ENCODE measurements at regions not wholly inside any gene's neighbourhood (a gene's known extent, or its start where the extent isn't known, plus 50 kb on each side); places are given as distances from the start of the nearest gene placed in this dataset.

DNA sequence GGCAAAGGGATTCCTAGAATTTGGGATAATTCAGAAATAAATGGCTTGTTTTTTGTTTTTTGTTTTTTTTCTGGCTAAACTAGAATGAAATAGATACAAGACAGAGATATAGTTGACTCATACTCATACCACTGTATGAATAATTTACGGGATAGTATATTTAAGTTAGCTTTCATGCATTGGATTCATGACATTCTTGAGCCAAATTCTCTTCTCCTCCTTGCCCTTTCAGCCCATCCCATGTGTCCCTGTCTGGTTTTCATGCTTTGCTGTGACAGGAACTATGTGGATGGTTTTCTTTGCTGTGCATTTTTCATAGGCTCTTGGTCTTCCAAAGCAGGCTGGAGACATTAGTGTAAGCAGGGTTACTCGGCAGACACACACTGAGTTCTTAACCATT lies 66.6 kb upstream of the UMPS start (continued):
- TF ChIP-seq IKZF4 (CRISPR knock-in tag; IDR thresholded peaks at IDR 0.05; ENCODE audit: borderline replicate concordance, low read depth, not compliant biosample characterization), result no peak
- no peak for TF ChIP-seq ZNF20 (CRISPR knock-in tag; IDR thresholded peaks at IDR 0.05)
- TF ChIP-seq, protein P1, sequence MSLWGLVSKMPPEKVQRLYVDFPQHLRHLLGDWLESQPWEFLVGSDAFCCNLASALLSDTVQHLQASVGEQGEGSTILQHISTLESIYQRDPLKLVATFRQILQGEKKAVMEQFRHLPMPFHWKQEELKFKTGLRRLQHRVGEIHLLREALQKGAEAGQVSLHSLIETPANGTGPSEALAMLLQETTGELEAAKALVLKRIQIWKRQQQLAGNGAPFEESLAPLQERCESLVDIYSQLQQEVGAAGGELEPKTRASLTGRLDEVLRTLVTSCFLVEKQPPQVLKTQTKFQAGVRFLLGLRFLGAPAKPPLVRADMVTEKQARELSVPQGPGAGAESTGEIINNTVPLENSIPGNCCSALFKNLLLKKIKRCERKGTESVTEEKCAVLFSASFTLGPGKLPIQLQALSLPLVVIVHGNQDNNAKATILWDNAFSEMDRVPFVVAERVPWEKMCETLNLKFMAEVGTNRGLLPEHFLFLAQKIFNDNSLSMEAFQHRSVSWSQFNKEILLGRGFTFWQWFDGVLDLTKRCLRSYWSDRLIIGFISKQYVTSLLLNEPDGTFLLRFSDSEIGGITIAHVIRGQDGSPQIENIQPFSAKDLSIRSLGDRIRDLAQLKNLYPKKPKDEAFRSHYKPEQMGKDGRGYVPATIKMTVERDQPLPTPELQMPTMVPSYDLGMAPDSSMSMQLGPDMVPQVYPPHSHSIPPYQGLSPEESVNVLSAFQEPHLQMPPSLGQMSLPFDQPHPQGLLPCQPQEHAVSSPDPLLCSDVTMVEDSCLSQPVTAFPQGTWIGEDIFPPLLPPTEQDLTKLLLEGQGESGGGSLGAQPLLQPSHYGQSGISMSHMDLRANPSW (CRISPR knock-in tag; IDR thresholded peaks at IDR 0.05; ENCODE audit: borderline replicate concordance), result no peak
- TF ChIP-seq, protein P2, sequence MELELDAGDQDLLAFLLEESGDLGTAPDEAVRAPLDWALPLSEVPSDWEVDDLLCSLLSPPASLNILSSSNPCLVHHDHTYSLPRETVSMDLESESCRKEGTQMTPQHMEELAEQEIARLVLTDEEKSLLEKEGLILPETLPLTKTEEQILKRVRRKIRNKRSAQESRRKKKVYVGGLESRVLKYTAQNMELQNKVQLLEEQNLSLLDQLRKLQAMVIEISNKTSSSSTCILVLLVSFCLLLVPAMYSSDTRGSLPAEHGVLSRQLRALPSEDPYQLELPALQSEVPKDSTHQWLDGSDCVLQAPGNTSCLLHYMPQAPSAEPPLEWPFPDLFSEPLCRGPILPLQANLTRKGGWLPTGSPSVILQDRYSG (CRISPR knock-in tag; IDR thresholded peaks at IDR 0.05), result no peak
- TF ChIP-seq ZNF460 (CRISPR knock-in tag; IDR thresholded peaks at IDR 0.05; ENCODE audit: borderline replicate concordance), result no peak

DNA sequence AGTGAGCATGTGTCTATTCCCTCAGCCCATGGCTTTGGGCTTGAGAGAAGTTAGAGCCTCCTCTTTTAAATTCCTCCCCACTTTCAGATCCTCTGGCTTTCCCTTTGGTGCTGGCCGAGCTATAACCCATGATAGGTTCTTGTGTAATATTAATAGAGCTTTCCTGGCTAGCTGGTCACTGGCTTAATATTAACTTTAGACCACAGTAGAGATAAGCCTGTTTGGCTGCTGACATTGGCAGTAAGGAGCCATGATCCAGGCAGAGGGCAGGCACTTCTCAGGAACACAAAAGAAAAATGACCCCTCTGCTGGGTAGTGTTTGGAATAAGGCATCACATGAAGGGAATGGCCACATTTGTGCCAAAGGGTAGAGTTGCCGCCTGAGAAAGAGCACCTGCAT lies 65.4 kb upstream of the UMPS start:
- H3K4me1 ChIP-seq (ENCODE audit: insufficient read depth, low read length), result peaks cover 18% of the 10 kb centered on the region
- intact Hi-C loops (cut with micrococcal nuclease; ENCODE audit: unreplicated experiment), result no loop called here
- in situ Hi-C loops (cut with HindIII; ENCODE audit: extremely low pct_ligation_motif_present, low pct_unique_long_range_greater_than_20kb), result no loop called here
- TF ChIP-seq JUND (CRISPR knock-in tag; IDR thresholded peaks at IDR 0.05) (no peak), RXRB (CRISPR knock-in tag; IDR thresholded peaks at IDR 0.05; ENCODE audit: borderline replicate concordance) (no peak), PHF20 (CRISPR knock-in tag; IDR thresholded peaks at IDR 0.05) (no peak), CBX1 (IDR thresholded peaks at IDR 0.05; ENCODE audit: low read depth) (no peak), ADNP (CRISPR knock-in tag; IDR thresholded peaks at IDR 0.05) (no peak), ZNF768 (CRISPR knock-in tag; IDR thresholded peaks at IDR 0.05) (no peak), ZNF326 (CRISPR knock-in tag; IDR thresholded peaks at IDR 0.05; ENCODE audit: borderline replicate concordance) (no peak), ZNF501 (CRISPR knock-in tag; IDR thresholded peaks at IDR 0.05) (no peak), EHMT2 (IDR thresholded peaks at IDR 0.05; ENCODE audit: borderline replicate concordance, low read depth, low read length) (no peak), KLF9 (CRISPR knock-in tag; IDR thresholded peaks at IDR 0.05; ENCODE audit: low read depth) (no peak), ZNF790 (CRISPR knock-in tag; IDR thresholded peaks at IDR 0.05; ENCODE audit: borderline replicate concordance) (no peak), NR2F6 (IDR thresholded peaks at IDR 0.05) (no peak), NR2F6 (CRISPR knock-in tag; IDR thresholded peaks at IDR 0.05) (no peak), REPIN1 (CRISPR knock-in tag; IDR thresholded peaks at IDR 0.05; ENCODE audit: borderline replicate concordance, low read depth) (no peak)
- TF ChIP-seq, protein P3, sequence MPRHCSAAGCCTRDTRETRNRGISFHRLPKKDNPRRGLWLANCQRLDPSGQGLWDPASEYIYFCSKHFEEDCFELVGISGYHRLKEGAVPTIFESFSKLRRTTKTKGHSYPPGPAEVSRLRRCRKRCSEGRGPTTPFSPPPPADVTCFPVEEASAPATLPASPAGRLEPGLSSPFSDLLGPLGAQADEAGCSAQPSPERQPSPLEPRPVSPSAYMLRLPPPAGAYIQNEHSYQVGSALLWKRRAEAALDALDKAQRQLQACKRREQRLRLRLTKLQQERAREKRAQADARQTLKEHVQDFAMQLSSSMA (CRISPR knock-in tag; IDR thresholded peaks at IDR 0.05), result no peak
- TF ChIP-seq, protein P4, sequence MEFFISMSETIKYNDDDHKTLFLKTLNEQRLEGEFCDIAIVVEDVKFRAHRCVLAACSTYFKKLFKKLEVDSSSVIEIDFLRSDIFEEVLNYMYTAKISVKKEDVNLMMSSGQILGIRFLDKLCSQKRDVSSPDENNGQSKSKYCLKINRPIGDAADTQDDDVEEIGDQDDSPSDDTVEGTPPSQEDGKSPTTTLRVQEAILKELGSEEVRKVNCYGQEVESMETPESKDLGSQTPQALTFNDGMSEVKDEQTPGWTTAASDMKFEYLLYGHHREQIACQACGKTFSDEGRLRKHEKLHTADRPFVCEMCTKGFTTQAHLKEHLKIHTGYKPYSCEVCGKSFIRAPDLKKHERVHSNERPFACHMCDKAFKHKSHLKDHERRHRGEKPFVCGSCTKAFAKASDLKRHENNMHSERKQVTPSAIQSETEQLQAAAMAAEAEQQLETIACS (CRISPR knock-in tag; IDR thresholded peaks at IDR 0.05), result no peak

More for the DNA sequence above, 65.4 kb upstream of the UMPS start:
- peak; percentile 70 for DNase-seq (ENCODE audit: low spot score)
- BruUV-seq (replicated peaks), result no TSS peak
- no peaks in the 10 kb centered on the region for H3K79me2 ChIP-seq (ENCODE audit: insufficient read depth, low read length)
- 43% methylated on average over 2 of the region's 2 CpGs for WGBS (ENCODE audit: low lambda C conversion rate)
- H4K20me1 ChIP-seq (ENCODE audit: insufficient read depth, low read length), result no peaks in the 10 kb centered on the region
- H2AFZ ChIP-seq (ENCODE audit: low read length), result no peak overlapping the region
- no peak overlapping the region for H3K4me3 ChIP-seq (replicated peaks in 1 of 3; ENCODE audit: insufficient read depth in 1 of 3, low read depth in 2 of 3, low read length in 3 of 3)
- peak overlapping the region; percentile 29 for H3K27ac ChIP-seq (ENCODE audit: extremely low read length, insufficient read depth, low read length)
- H3K9me3 ChIP-seq (ENCODE audit: low read length), result no peaks in the 10 kb centered on the region
- ChIA-PET CTCF (ENCODE audit: low intra/inter-chr PET ratio, low total read pairs) (no interaction called here), POLR2A (interaction anchor here (0.8 kb wide), 2 partner anchors 30 to 48 kb away, joined by 3 to 6 read pairs; no protein-coding TSS in a partner anchor)
- H3K27me3 ChIP-seq (ENCODE audit: control insufficient read depth in 1 of 2, insufficient read depth in 2 of 2, low read length in 2 of 2), result no peaks in the 10 kb centered on the region
- H3K36me3 ChIP-seq (replicated peaks in 1 of 2; ENCODE audit: control insufficient read depth in 1 of 2, insufficient read depth in 2 of 2, low read length in 2 of 2), result peaks cover 14 to 35% of the 10 kb centered on the region in 2 experiments; a peak in 4 of 5 replicates
- ATAC-seq, result peak; percentile 86
- no peak overlapping the region for H3K4me2 ChIP-seq (ENCODE audit: low read depth, low read length)
- H3K9ac ChIP-seq (ENCODE audit: insufficient read depth, low read depth, low read length), result no peak overlapping the region
- peak; percentile 61 for FAIRE-seq

All from HepG2 (cell line).